RWPE2 (cell line): ENCODE measurements at regions not wholly inside any gene's neighbourhood (a gene's known extent, or its start where the extent isn't known, plus 50 kb on each side); places are given as distances from the start of the nearest gene placed in this dataset.
"Not testable (repeated sequence)": the region's sequence is repeated elsewhere in the genome, so short reads cannot be mapped to it uniquely, and the experiment has no call there.

Source experiments
- ATAC-seq: fragments of 200-7000 bp; cut with Tn5 transposase; 3 replicates; pipeline ENCODE4 v1.9.1; 2021; ENCODE audit warnings: low read depth
- DNase-seq: peaks from one replicate; pipeline ENCODE4 v3.0.0-alpha.2; 2020; ENCODE audit warnings: low spot score
- H3K27ac ChIP-seq: fragments of 450-650 bp; 2 replicates; pipeline ENCODE4 v1.5.1; 2017; ENCODE audit warnings: mild to moderate bottlenecking; ENCODE audit not compliant: poor library complexity, severe bottlenecking
- H3K27me3 ChIP-seq: fragments of 250-450 bp; sonication (Bioruptor Pico); 2 replicates; pipeline ENCODE4 v1.5.1; 2021; ENCODE audit warnings: mild to moderate bottlenecking, moderate library complexity; ENCODE audit not compliant: insufficient read depth, poor library complexity, severe bottlenecking
- H3K36me3 ChIP-seq: fragments of 250-450 bp; sonication (Bioruptor Pico); 2 replicates; pipeline ENCODE4 v1.5.1; 2020; ENCODE audit warnings: low read depth, mild to moderate bottlenecking, moderate library complexity
- H3K4me1 ChIP-seq: fragments of 250-450 bp; sonication (Bioruptor Pico); 2 replicates; pipeline ENCODE4 v1.5.1; 2021; ENCODE audit warnings: mild to moderate bottlenecking, moderate library complexity; ENCODE audit not compliant: insufficient read depth, poor library complexity, severe bottlenecking
- H3K4me3 ChIP-seq: fragments of 250-450 bp; sonication (Bioruptor Pico); 2 replicates; pipeline ENCODE4 v1.5.1; 2021; ENCODE audit warnings: mild to moderate bottlenecking, moderate library complexity; ENCODE audit not compliant: severe bottlenecking
- H3K9me3 ChIP-seq: fragments of 250-450 bp; sonication (Bioruptor Pico); 2 replicates; pipeline ENCODE4 v1.5.1; 2021; ENCODE audit warnings: mild to moderate bottlenecking, moderate library complexity; ENCODE audit not compliant: severe bottlenecking
- TF ChIP-seq, protein P1 (sequence below): fragments of 450-650 bp; IDR thresholded peaks from one replicate; pipeline ENCODE4 v1.5.1; 2017; ENCODE audit warnings: mild to moderate bottlenecking, moderate library complexity; ENCODE audit not compliant: poor library complexity, severe bottlenecking

- no peak for ATAC-seq
Observed at GRCh38 chr13:62767473-62767872, 1351.8 kb upstream of the PCDH20 start.

DNA sequence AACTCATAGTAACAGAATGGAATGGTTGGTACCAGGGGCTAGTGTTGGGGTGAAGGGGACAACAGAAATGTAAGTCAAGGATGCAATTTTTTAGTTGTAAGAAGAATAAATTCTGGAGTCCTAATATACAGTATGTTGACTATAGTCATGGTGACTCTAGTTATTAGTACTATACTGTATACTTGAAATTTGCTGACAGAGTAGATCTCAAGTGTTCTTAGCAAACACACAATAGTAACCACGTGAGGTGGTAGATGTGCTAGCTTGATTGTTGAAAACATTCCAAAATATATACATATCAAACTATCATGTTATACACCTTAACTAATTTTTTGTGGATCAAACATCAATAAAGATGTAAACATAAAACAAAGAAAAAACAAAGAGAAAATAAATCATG lies 1345.1 kb upstream of the PCDH20 start:
- H3K27me3 ChIP-seq, result no peaks in the 10 kb centered on the region
- ATAC-seq (no peak), DNase-seq (no peak)
- no peak overlapping the region for H3K27ac ChIP-seq
- no peak overlapping the region for H3K4me3 ChIP-seq
- H3K9me3 ChIP-seq, result no peaks in the 10 kb centered on the region
- TF ChIP-seq, protein P1, sequence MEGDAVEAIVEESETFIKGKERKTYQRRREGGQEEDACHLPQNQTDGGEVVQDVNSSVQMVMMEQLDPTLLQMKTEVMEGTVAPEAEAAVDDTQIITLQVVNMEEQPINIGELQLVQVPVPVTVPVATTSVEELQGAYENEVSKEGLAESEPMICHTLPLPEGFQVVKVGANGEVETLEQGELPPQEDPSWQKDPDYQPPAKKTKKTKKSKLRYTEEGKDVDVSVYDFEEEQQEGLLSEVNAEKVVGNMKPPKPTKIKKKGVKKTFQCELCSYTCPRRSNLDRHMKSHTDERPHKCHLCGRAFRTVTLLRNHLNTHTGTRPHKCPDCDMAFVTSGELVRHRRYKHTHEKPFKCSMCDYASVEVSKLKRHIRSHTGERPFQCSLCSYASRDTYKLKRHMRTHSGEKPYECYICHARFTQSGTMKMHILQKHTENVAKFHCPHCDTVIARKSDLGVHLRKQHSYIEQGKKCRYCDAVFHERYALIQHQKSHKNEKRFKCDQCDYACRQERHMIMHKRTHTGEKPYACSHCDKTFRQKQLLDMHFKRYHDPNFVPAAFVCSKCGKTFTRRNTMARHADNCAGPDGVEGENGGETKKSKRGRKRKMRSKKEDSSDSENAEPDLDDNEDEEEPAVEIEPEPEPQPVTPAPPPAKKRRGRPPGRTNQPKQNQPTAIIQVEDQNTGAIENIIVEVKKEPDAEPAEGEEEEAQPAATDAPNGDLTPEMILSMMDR, result no peak
- H3K36me3 ChIP-seq, result no peaks in the 10 kb centered on the region
- no peaks in the 10 kb centered on the region for H3K4me1 ChIP-seq

More at GRCh38 chr13:62767473-62767872, 1351.8 kb upstream of the PCDH20 start:
- Histone ChIP-seq H3K9me3 (no peaks in the 10 kb centered on the region), H3K36me3 (no peaks in the 10 kb centered on the region), H3K27ac (no peak overlapping the region), H3K4me1 (no peaks in the 10 kb centered on the region), H3K27me3 (no peaks in the 10 kb centered on the region), H3K4me3 (no peak overlapping the region)
- DNase-seq, result no peak
- TF ChIP-seq, protein P1, result no peak

GRCh38 chr13:62747629-62748028 lies 1332.0 kb upstream of the PCDH20 start:
- H3K27ac ChIP-seq, result no peak overlapping the region
- no peak for ATAC-seq
- H3K9me3 ChIP-seq, result no peaks in the 10 kb centered on the region
- H3K27me3 ChIP-seq, result no peaks in the 10 kb centered on the region
- no peaks in the 10 kb centered on the region for H3K4me1 ChIP-seq
- no peaks in the 10 kb centered on the region for H3K36me3 ChIP-seq
- no peak overlapping the region for H3K4me3 ChIP-seq
- TF ChIP-seq, protein P1, result no peak
- no peak for DNase-seq

GRCh38 chr13:62747152-62747551 lies 1331.5 kb upstream of the PCDH20 start:
- ATAC-seq (no peak), DNase-seq (no peak)
- no peaks in the 10 kb centered on the region for H3K27me3 ChIP-seq
- H3K9me3 ChIP-seq, result no peaks in the 10 kb centered on the region
- H3K36me3 ChIP-seq, result no peaks in the 10 kb centered on the region
- no peaks in the 10 kb centered on the region for H3K4me1 ChIP-seq
- H3K27ac ChIP-seq, result no peak overlapping the region
- TF ChIP-seq, protein P1, result no peak
- H3K4me3 ChIP-seq, result no peak overlapping the region

- DNase-seq, H3K4me3 ChIP-seq, H3K9me3 ChIP-seq, H3K4me1 ChIP-seq, H3K27ac ChIP-seq, H3K36me3 ChIP-seq, ATAC-seq, H3K27me3 ChIP-seq: not testable (repeated sequence)
Observed at GRCh38 chr13:62729746-62730145, 1314.1 kb upstream of the PCDH20 start.
